ENCODE measurements at regions not wholly inside any gene's neighbourhood (a gene's known extent, or its start where the extent isn't known, plus 50 kb on each side); places are given as distances from the start of the nearest gene placed in this dataset.

DNA sequence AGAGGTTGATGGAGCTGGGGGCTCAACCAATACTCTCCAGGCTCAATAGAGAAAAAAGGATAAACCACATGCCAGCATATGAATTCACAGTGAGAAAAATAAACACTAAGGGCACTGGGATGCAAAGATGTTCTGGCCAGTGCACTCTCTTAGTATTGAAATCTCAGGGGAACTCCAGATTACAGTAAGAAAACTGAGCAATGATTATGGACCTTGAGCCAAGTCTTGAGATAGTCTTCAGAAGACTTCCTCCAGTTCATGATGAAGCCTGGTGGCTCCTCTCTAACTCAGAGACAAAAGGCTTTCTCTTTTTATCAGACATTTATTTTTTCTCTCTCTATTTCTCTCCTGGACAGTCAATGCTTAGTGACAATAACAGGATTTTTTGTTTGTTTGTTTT lies 139.8 kb upstream of the SPEF2 start:
- DNase-seq = no peak

GRCh38 chr5:35477321-35477720 lies 140.3 kb upstream of the SPEF2 start:
- DNase-seq = no peak

DNA sequence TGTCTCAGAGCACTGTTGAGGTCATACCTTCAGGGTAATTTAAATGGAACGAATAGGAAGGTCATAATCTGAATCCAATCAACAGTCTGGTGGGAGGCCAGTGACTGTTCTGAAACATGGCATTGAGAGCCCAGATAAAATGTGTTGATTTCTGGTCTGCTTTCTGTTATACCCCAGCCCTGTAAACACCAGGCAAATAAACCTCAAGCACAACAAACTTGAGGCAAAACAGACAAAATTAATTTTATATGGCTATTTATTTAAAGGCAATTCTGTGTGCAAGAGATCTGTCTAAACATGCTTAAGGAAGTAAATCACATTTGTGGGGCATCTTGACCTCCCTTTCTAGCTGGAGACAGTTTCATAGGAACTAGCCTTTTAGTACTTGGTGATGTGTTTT lies 140.9 kb upstream of the SPEF2 start:
- DNase-seq = no peak

- no peak for DNase-seq
Observed at GRCh38 chr5:35476036-35476435, 141.6 kb upstream of the SPEF2 start.

- no peak for DNase-seq
Observed at GRCh38 chr5:35473589-35473988, 144.1 kb upstream of the SPEF2 start.

DNA sequence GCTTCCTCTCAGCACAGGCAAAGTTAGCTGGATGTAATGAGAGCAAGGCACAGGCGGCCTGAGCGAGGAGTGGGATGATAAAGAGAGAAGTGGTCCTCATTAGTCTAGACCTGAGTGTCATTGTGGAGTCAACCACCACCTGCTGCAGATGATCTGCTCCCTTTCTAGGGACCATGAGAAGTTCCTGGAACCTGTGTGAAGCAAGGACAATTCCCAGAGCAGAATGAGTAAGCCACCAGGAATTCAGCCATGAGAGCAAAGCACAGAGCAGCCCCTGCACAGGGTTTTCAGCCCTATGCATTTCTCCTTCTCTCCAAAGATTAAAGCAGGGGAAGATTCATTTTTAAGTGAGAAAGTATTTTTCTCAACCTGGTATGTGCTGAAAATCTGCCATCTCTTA lies 146.8 kb upstream of the SPEF2 start:
- no peak for DNase-seq

DNA sequence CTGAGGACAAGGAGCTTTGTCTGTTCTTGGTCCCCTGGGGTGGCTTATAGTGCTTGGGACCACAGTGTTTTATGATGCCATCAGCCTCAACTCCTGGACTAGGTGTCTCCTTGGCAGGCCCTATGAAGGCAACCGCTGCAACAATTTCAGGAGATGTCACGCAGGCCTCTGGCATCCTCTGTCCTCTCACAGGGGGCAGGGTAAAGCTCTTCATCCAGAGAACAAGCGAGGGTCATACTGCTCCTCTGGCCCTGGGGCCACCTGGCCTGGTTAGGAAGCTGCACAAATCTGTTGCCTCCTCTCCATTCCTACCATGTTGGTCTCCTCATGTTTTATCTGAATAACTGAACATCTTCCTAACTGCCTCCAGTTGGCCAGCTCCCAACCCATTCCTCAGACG lies 148.9 kb upstream of the SPEF2 start:
- no peak for DNase-seq

DNA sequence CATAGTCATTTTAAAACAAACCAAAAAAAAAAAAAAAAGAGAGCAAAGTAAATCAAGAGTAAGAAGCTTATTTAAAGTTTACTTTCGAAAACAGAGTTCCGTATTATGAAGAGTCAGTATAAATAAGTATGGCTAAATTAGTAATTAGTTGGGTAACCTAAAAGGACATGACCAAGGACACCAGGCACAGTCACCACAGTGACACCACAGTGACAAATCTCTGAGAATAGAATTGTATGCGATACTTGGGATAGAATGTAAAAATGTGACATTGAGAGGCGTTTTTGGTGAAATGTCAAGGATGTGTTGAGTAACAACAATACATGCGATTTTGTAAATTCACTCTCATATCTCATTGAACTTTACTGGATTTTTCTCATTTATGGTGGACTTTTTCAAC lies 150.9 kb upstream of the SPEF2 start:
- no peak for DNase-seq

DNA sequence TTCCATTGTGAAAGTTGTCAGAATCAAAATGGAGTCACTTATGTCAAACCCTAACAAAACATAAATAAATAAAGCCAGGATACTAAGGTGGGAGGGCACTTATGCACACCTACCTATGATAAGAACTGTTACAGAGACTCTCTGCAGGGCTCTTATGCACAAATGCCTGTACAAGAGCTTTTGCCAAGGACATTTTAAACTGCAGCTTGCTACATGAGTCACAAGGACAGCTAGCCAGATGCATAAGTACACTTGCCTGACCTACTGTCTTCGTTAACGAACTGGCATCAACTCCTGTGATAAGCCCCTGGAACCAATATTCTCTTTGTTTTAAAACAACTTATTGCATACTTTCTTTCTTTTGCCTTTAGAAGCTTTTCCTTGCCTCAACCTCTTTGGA lies 152.9 kb upstream of the SPEF2 start:
- DNase-seq = no peak

DNA sequence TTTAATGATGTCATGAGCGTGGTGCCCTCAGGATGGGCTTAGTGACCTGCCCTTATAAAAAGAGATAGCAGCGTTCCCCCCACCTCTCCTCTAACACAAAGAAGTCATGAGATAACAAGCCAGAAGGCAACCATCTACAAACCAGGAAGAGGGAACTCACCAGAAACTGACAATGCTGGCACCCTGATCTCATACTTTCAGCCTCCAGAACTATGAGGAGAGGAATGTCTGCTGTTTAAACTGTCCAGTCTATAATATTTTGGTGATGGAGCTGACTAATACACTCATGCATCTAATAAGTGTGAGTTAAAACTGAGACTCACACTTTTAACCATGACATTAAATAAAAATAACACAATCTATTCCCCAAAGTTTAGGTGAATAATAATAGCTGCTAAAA lies 156.1 kb upstream of the SPEF2 start:
- DNase-seq = no peak

DNA sequence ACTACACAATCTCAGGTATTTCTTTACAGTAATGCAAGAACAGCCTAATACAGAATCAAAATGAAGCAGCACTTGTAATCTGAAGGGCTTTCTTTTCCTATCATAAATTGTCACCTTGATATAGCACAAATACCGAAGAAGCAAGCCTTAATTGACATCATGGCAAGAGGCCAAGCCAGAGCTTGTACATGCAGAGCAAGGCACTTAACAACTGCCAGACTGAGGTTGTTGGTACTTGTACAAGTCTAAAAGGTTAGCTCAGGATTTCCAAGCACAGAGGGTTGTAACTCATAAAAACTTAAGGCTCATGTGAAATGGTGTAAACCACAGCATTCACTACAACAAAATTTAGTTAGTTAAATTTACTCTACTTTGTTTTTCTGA lies 158.8 kb upstream of the SPEF2 start:
- DNase-seq = no peak

GRCh38 chr5:35457912-35458823 lies 159.5 kb upstream of the SPEF2 start:
- no peak for DNase-seq

DNA sequence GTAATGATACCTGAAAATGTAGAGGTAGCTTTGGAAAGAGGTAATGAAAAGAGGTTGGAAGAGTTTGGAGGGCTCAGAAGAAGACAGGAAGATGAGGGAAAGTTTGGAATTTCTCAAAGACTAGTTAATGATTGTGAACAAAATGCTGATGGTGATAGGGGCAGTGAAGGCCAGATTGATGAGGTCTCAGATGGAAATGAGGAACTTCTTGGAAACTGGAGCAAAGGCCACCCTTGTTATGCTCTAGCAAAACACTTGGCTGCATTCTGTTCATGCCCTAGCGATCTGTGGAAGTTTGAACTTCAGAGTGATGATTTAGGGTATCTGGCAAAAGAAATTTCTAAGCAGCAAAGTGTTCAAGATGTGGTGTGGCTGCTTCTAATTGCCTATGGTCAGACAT lies 161.2 kb upstream of the SPEF2 start:
- DNase-seq = no peak

DNA sequence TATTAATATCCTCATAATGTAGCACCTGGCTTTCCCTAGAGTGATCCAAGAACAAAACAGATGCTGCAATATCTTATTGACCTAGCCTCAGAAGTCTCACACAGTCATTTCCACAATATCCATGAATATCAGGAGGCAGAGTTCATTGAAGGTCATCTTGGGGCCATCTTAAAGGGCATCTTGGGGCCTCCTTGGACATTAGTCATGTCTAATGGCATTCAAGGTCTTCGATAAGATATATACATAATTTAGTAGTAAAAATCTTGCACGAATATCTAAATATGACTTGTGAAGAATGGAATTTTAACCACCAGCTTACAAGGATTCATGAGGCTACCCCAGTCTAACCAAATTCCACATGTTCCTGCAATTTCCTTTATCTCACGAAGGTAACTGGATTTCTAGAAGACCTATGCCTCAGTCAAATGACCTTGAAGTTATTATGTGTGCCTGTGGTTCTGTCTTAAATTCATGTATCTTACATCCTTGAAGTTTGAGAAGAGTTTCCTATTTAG lies 163.6 kb upstream of the SPEF2 start:
- DNase-seq = no peak

DNA sequence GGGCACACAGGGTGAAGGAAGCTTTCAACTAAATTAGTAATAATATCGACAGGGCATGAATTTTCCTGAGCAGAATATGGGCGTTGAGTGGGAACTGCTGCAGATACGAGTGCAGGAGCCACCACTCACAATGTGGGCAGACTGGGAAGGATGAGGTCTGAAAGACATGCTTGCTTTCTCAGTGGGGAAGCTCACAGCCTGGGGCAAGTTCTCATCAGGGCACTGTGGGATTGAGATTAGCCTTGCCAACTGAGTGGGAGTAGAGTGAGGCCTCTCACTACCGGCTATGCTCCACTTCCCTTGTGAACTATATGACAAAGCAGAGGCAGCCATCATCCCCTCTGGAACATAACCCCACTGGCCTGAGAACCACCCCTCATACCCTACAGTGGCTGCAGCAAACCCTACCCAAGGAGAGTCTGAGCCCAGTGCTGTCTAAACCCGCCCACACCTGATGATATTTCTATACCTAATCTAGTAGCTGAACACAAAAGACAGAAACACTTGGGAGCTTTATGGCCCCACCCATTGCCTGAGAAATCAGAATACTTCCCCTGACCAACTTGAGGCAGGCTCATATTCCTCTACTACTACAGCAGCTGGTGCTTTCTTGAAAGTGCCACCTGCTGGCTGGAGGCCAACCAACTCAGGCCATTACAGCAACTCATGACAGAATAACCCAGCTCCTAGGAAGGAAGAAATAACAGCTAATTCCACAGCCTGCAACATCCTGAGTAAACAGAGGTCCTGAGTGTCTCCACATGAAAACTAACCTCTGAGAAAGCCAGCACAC lies 173.7 kb upstream of the SPEF2 start:
- no peak for DNase-seq

GRCh38 chr5:35442885-35443639 lies 174.6 kb upstream of the SPEF2 start:
- DNase-seq = no peak

DNA sequence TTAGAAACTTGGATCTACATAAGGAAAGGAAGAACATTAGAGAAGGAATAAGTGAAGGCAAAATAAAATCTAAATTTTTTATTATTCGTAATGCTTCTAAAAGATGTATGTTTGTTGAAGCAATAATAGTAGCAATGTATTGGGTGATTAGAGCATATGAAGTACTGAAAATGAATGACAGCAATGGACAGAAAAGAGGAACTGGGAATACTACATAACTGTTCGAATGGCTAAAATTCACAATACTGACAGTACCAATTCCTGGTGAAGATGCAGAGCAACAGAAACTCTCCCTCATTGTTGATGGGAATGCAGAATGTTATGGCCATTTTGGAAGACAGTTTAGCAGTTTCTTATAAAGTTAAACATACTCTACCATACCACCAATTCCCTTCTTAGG lies 177.3 kb upstream of the SPEF2 start:
- DNase-seq = no peak

DNA sequence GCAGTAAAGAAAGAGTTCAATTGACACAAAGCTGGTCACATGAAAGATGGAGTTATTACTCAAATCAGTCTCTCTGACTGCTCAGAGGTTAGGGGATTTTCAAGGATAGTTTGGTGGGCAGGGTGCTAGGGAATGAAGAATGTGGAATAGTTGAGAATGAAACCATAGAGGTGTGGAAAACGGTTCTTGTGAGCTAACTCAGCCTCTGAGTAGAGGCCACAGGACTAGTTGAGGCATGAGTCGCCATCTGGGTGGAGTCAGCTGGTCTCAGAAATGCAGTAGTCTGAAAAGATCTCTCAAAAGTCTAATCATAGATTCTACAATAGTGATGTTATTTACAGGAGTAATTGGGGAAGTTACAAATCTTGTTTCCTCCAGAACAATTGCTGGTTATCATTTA lies 178.9 kb upstream of the SPEF2 start:
- no peak for DNase-seq

- no peak for DNase-seq
Observed at GRCh38 chr5:35438288-35438687, 179.4 kb upstream of the SPEF2 start.

GRCh38 chr5:35436400-35437057 lies 181.1 kb upstream of the SPEF2 start:
- no peak for DNase-seq

DNA sequence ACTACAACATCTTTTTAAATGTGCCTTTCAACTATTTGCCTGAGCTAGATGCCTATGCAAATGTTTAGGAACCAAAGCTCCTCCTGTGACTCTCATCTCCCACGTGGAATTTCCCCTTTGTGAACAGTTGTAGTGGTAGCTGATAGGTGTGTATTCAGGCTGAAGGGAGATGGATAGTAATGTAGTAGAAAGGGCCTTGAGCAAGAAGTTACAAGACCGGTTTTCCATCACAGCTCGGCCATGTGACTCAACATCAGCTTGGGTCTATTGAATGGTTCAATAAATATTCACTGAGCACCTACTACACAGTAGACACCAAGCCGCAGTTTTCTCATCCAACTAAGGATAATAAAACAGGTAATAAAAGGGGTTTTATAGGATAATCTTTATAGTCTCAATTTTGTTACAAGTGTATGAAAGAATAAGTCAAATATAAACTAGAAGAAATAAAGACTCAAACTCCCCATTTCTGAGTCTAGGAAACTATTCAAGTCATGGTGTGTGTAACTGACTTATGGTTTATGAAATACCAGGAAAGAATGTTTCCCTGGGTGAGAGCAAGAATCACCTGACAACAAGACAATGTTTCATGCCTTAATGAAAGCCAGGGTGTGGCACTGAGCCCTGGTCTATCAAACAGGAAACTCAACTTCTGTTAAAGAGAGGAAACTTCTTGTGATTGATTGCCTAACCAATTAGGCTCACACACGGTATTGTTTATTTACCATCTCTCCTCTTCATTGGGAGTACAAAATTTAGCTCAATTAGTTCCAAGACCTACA lies 187.1 kb upstream of the SPEF2 start:
- no peak for DNase-seq

DNA sequence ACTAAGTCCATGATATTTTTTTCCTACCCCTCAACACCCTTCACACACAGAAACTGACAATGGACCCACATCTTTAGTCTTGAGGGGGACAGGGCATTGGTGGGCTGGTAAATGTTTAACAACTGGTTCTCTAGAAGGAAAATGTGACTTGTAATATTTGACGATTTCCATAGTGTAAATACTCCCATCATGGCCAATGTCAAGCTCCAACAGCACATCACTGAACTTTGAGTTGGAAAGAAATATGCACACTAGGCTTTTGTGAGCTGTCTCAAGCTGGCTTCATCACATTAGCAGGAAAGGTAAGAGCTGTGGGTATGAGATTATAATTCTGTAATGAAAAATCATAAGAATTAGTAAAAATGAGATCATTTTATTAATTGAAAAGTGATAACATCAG lies 189.9 kb upstream of the PRLR start:
- DNase-seq = no peak

Measured in activated naive CD4-positive, alpha-beta T cell treated with anti-CD3 and anti-CD28 coated beads, Interleukin-2, amount 50 U/mL, for 16 hours (primary cell).